ENCODE measurements at regions not wholly inside any gene's neighbourhood (a gene's known extent, or its start where the extent isn't known, plus 50 kb on each side); places are given as distances from the start of the nearest gene placed in this dataset.

DNA sequence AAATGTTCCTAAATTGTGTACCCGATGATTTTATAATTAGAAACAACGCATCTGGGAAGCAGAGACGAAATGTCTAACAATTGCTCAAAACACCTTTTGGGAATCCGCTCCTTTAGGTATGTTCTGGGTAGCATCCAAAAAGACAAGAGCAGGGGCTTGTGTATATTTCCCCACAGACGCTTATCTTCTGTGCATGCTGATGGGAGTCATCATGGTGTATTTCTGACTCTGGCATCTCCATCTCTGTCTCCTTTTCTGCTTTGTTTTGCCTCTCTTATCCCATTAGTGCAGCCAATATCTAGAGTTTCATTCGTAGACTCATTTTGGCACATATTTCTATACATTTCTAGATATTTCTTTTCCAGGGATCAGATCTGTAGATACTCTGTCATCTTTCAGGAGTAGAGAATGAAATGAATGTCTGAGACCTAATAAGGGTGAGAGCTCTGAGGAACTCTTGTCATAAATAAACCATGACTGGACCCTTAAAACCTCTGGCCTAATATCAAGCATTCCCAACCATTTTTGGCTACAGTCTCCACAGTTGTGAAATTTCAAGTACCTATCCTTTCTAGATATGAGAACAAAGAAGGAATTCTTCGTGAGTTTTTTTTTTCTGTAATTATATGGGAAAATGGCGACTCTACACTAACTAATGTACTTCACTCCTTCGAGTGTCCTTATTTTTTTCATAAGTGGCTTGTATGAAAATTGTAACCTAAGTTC lies 508.2 kb downstream of the ACTL7B start:
- H3K4me1 Mint-ChIP-seq, result no peaks in the 10 kb centered on the region

DNA sequence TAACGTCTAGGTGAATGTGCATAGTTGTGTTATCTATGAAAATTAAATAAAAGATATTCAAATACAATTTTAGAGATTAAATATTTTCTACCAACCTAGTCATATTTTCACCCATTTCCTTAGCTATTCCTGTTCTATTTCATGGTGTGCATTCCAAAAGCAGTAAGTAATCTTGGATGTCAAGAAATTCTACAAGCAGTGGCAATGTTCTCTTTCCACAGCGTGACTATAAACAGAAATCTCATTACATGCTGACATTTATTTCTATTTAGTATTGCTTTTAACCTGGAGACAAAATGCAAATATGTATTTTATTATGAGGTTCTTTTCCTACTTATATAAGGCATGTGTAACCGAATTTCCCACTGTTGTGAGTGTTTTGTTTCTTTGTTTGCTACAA lies 510.0 kb downstream of the ACTL7B start:
- Mint-ChIP-seq H3K36me3 (ENCODE audit: low read depth) (no peaks in the 10 kb centered on the region), H3K4me1 (no peaks in the 10 kb centered on the region), H3K4me3 (no peak overlapping the region), H3K27ac (no peak overlapping the region), H3K9me3 (peaks cover 3% of the 10 kb centered on the region), H3K27me3 (no peaks in the 10 kb centered on the region)
- ATAC-seq (replicated peaks), result no peak

More for the DNA sequence above, 508.2 kb downstream of the ACTL7B start:
- ATAC-seq (replicated peaks), result no peak
- no peaks in the 10 kb centered on the region for H3K36me3 Mint-ChIP-seq (ENCODE audit: low read depth)
- H3K27me3 Mint-ChIP-seq, result no peaks in the 10 kb centered on the region
- no peak overlapping the region for H3K4me3 Mint-ChIP-seq
- H3K9me3 Mint-ChIP-seq, result peaks cover 7% of the 10 kb centered on the region
- no peak overlapping the region for H3K27ac Mint-ChIP-seq

DNA sequence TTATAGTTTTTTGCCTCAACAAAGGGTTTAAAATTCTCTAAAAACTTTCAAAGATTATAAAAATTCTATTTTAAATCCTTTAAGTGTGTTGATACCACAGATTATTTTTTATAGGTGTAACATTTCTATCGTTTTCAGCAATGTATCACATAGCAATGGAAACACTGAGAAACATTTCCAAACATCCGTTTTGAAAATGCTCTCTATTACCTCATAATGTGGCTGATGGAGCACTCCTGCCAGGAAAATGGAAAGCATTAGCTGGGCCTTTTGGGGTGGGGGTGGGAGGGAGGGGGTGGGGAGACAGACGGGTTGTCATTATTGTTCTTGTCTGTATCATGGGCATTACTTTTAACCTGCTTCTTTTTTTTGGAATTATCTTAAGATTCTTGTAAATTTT lies 516.5 kb downstream of the ACTL7B start:
- Mint-ChIP-seq H3K4me3 (no peak overlapping the region), H3K27ac (no peak overlapping the region), H3K4me1 (no peaks in the 10 kb centered on the region), H3K36me3 (ENCODE audit: low read depth) (no peaks in the 10 kb centered on the region), H3K27me3 (no peaks in the 10 kb centered on the region), H3K9me3 (no peaks in the 10 kb centered on the region)
- ATAC-seq (replicated peaks), result no peak

DNA sequence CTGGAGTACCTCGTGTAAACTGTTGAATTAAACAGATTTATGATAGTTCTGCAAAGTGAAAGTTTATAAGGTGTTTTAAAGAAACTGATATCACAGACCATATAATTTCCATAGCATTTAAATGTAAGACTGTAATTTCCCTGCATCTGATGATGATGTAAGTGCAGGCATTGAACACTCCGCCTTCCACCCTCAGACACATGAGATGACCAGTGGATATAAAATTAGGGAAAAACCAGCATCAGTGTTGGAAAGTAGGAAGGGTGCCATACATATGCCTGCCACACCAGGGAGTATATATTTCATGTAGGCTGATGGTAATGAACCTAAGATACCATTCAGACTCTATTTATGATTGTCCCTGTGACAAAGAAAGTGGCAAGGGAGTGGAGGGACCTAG lies 519.2 kb downstream of the ACTL7B start:
- Mint-ChIP-seq H3K9me3 (peaks cover 2% of the 10 kb centered on the region), H3K27me3 (no peaks in the 10 kb centered on the region), H3K36me3 (ENCODE audit: low read depth) (no peaks in the 10 kb centered on the region), H3K4me1 (no peaks in the 10 kb centered on the region), H3K27ac (no peak overlapping the region), H3K4me3 (no peak overlapping the region)
- ATAC-seq (replicated peaks), result no peak

DNA sequence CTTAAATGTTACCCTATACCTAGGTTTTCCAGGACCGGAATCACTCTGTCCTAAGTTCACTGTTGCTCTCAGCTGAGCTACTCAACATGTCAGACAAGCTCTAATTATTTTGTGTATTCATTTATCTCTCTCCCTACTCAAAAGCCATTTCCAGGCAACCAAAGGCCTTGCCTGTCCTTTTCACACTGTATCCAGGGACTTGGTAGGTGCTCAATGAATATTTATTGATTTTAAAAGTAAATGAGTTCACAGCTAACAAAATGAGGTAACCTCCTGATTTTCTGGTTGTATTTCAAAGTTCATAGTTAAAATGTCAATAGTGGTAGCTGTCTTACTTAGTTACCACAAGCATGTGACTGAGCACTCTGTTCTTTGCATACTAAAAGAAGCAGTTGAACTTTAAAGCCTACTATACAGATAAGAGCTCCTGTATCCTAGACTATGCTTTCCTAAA lies 522.2 kb downstream of the ACTL7B start:
- Mint-ChIP-seq H3K9me3 (peaks cover 9% of the 10 kb centered on the region), H3K4me3 (no peak overlapping the region), H3K4me1 (no peaks in the 10 kb centered on the region), H3K27ac (no peak overlapping the region), H3K27me3 (no peaks in the 10 kb centered on the region), H3K36me3 (ENCODE audit: low read depth) (no peaks in the 10 kb centered on the region)
- no peak for ATAC-seq (replicated peaks)

DNA sequence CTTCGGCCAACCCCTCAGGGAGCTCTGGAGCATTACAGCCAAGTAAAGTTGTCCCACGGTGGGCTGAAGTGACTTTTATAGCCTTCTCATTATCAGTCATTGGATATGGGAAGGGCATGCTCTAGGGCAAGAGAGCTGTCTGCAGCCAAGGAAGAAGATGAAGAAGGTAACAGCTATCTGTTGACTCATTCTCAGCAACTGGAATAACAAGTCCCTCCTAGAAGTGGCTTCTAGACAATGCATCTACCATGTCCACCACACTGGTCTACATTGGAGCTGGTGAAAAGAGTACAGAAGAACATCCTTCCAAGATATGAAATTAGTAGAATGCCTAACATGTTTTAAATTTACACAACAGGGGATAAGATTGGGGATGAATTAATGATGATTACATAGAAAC lies 524.2 kb downstream of the ACTL7B start:
- Mint-ChIP-seq H3K27me3 (no peaks in the 10 kb centered on the region), H3K36me3 (ENCODE audit: low read depth) (no peaks in the 10 kb centered on the region), H3K27ac (no peak overlapping the region), H3K9me3 (peaks cover 22% of the 10 kb centered on the region), H3K4me1 (no peaks in the 10 kb centered on the region), H3K4me3 (no peak overlapping the region)
- ATAC-seq (replicated peaks), result no peak

DNA sequence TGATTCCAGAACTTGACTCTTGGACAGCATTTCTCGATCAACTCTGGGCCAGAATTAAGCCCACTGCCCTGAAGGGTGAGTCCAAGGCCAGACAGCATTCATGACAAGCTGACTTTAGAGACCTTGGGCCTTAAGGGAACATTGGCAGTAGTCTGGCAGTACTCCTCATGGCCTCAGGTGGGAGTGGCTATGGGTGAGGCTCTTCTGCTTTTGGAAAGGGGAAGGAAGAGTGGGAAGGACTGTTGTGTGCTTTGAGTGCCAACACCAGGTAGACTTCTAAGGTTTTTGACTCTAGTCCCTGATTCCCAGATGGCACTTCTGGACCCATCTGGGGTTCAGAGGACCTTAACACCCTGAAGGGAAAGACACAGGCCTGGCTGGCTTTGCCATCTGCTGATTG lies 530.4 kb downstream of the ACTL7B start:
- Mint-ChIP-seq H3K36me3 (ENCODE audit: low read depth) (no peaks in the 10 kb centered on the region), H3K4me1 (no peaks in the 10 kb centered on the region), H3K4me3 (no peak overlapping the region), H3K9me3 (peaks cover 18% of the 10 kb centered on the region), H3K27ac (no peak overlapping the region), H3K27me3 (no peaks in the 10 kb centered on the region)
- no peak for ATAC-seq (replicated peaks)

DNA sequence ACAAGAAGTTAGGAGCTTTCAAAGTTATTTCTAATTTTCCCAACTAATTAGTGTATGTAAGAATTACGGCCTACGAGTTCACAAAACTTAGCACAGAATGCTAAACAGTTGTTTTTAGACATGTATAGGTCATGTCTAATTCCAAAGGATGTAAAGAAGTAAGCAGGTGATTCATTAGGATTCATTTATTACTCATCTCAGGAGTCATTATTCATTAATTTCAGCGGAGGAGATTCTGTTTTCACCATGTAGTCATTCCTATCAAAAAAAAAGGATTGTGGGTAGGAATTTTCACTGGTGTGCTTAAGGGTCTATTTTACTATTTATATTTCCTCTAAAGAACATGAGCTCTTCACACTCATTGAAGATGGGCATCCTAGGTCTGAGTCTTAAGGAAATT lies 532.2 kb downstream of the ACTL7B start:
- H3K9me3 Mint-ChIP-seq, result peaks cover 18% of the 10 kb centered on the region
- no peak for ATAC-seq (replicated peaks)
- H3K4me1 Mint-ChIP-seq, result no peaks in the 10 kb centered on the region
- no peak overlapping the region for H3K27ac Mint-ChIP-seq
- H3K4me3 Mint-ChIP-seq, result no peak overlapping the region
- H3K27me3 Mint-ChIP-seq, result no peaks in the 10 kb centered on the region
- no peaks in the 10 kb centered on the region for H3K36me3 Mint-ChIP-seq (ENCODE audit: low read depth)

DNA sequence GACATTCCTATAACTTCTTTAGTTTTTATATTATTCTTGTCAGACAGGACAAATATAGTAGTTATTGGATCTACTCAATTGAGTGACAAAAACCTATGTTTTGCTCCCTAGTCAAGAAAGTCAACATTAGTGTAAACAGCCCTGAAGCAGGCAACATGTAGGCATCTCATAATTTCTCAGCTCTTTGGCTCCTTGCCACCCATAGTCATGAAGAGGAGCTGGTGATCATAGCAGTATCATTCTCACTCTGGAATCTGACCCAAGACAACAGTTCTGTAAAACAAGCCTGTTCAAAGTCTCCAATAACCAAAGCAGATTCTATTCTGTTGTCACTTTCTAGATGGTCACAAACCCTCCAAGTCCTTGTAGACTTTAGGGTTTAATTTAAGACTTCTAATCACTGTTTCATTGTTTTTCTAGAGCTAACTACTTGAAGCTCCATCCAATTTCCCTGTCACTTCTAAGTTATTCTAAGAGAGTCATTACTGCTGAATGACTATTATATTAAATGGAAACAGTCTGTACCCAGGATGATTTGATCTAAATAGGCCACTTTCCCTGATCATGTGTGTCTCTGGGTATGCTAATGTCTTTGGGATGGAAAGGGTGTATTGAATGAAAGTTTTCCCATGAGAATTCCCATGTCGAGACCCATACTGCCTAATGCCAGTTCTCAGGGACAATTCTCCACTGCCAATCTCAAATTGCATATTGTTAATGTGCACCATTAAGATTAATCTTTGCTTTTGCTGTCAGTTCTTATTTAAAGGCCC lies 533.3 kb downstream of the ACTL7B start:
- Mint-ChIP-seq H3K4me3 (no peak overlapping the region), H3K9me3 (peaks cover 9% of the 10 kb centered on the region), H3K27ac (no peak overlapping the region), H3K27me3 (no peaks in the 10 kb centered on the region), H3K36me3 (ENCODE audit: low read depth) (no peaks in the 10 kb centered on the region), H3K4me1 (no peaks in the 10 kb centered on the region)
- no peak for ATAC-seq (replicated peaks)

DNA sequence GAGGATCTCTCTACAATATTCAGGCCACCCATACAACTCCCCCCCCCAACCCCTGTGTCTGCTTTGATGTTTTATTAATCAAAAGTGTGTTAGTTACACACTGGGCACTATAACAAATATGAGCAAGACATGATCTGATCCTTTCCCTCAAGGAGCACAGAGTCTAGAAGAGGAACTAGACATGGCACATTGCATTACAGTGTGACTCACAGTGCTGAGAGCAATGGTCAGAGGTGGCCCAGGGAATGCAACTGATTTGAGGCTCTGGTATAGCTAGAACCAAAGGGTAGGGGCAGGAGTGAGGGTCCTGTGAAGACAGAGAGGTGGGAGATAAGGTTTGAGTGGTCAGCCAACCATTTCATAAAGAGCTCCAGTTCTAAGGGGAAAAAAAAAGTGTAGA lies 539.2 kb downstream of the ACTL7B start:
- no peak overlapping the region for H3K4me3 Mint-ChIP-seq
- peaks cover 4% of the 10 kb centered on the region for H3K9me3 Mint-ChIP-seq
- H3K27ac Mint-ChIP-seq, result no peak overlapping the region
- no peak for ATAC-seq (replicated peaks)
- H3K4me1 Mint-ChIP-seq, result no peaks in the 10 kb centered on the region
- no peaks in the 10 kb centered on the region for H3K36me3 Mint-ChIP-seq (ENCODE audit: low read depth)
- H3K27me3 Mint-ChIP-seq, result no peaks in the 10 kb centered on the region

DNA sequence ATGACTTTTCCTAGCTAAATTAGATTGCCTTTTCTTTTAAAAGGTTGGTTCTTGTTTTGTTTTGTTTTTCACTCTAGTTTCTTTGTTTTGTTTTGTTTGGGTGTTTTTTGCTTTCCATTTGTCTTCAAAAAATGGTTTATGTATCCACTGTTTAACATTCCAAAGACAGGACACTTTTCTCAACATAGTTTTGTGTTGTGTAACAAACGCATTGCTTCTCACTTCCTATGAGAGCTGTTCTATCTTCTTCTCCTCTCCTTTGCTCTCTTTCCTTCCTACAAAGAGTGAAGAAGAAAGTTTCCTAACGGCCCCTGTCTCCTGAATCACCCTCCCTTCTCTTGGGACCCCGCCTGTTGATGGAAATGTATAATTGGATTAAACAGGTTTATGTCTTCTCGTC lies 539.7 kb downstream of the ACTL7B start:
- no peak for ATAC-seq (replicated peaks)
- Mint-ChIP-seq H3K4me3 (no peak overlapping the region), H3K9me3 (peaks cover 4% of the 10 kb centered on the region), H3K27ac (no peak overlapping the region), H3K27me3 (no peaks in the 10 kb centered on the region), H3K36me3 (ENCODE audit: low read depth) (no peaks in the 10 kb centered on the region), H3K4me1 (no peaks in the 10 kb centered on the region)

DNA sequence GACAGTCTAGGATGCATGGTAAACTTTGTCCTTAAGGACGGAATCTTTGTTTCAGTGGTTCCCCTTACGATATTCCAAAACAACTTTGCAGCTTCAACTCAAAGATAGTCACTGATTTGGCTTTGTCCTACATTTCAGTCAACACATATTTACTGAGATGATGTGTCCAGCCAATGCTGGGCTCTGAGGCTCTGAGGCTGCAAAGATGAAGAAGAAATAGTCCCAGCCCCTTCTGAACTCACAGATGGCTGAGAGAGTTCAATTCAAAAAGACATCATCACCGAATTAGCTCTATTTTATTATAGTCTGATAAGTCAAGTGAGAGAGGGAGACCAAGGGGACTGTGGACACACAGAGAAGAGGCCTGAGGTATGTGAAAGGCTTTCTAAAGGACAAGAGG lies 544.0 kb downstream of the ACTL7B start:
- Mint-ChIP-seq H3K27me3 (no peaks in the 10 kb centered on the region), H3K4me3 (no peak overlapping the region), H3K27ac (no peak overlapping the region), H3K36me3 (ENCODE audit: low read depth) (no peaks in the 10 kb centered on the region), H3K9me3 (peaks cover 14% of the 10 kb centered on the region), H3K4me1 (no peaks in the 10 kb centered on the region)
- no peak for ATAC-seq (replicated peaks)

DNA sequence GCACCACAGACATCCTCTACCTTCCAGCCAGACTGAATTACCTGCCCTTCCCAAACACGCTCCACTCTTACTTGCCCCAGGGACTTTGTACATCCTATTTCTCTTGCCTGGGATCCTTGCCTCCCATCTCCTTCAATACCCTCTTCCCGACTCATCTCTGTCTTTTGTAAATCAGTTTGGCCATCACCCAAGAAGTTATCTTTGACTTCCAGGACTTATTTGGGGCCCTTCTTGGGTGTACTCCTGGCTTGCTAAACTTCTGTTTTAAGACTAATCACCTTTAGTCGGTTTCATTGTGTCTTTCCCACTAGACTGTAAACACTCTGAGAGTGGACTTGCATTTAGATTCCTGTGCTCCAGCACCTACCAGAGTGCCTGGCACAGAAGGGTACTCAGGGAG lies 545.6 kb downstream of the ACTL7B start:
- Mint-ChIP-seq H3K9me3 (peaks cover 10% of the 10 kb centered on the region), H3K27me3 (no peaks in the 10 kb centered on the region)

DNA sequence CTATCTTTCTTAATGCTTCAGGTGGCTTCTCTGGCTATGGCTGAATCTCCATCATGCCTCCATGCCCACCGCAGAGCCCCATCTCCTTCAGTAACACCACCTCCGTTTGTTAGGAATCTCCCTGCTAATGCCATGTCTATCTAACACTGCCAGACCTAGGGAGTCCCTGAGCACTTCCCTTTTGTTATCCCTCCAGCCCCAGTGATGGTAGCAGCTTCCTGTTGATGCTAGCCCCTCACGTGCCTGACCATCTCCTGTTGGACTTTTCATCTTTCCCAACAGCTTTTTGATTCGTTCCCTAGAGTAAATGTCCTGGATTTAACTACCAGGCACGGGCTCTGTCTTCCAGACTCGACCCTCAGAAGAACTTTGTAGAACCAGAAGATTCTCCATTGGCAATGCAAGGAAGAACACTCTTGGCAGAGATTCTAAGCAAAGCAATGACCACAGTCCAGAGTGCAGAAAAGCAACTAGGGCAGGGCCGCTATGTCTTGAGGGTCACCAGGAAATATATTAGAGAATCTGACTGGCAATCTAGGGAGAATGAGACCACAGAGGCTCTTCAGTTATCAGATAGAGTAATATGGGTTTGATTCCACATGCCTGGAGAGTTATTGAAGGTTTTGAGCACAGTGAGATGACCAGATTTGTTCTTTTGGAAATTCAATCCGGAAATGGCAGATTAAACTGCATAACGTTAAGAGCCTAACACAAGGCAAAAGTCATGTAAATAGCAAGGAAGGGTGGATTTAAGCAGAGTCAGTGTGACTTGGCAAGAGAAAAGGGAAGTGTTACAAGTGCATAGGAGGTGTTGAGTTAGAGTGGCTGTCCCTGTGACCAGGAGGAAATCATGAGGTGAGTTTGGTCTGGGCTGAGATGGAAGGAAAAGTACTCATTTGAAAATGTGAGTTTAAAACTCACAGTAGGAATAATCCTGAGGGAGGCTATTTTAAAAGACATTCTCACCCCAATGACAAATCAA lies 555.2 kb downstream of the ACTL7B start:
- no peaks in the 10 kb centered on the region for H3K36me3 Mint-ChIP-seq (ENCODE audit: low read depth)
- H3K4me3 Mint-ChIP-seq, result no peak overlapping the region
- ATAC-seq (replicated peaks), result no peak
- H3K27me3 Mint-ChIP-seq, result no peaks in the 10 kb centered on the region
- peaks cover 6% of the 10 kb centered on the region for H3K9me3 Mint-ChIP-seq
- H3K27ac Mint-ChIP-seq, result no peak overlapping the region
- no peaks in the 10 kb centered on the region for H3K4me1 Mint-ChIP-seq

More for the DNA sequence above, 545.6 kb downstream of the ACTL7B start:
- Mint-ChIP-seq H3K4me3 (no peak overlapping the region), H3K36me3 (ENCODE audit: low read depth) (no peaks in the 10 kb centered on the region), H3K27ac (no peak overlapping the region), H3K4me1 (no peaks in the 10 kb centered on the region)
- no peak for ATAC-seq (replicated peaks)
